ENCODE measurements at regions not wholly inside any gene's neighbourhood (a gene's known extent, or its start where the extent isn't known, plus 50 kb on each side); places are given as distances from the start of the nearest gene placed in this dataset.

GRCh38 chr1:30291526-30291925 is 431.9 kb downstream of the MATN1 start:
- DNase-seq: no peak

- no peak for DNase-seq
Observed at GRCh38 chr1:30290581-30290980, 432.8 kb downstream of the MATN1 start.

- no peak for DNase-seq
Observed at GRCh38 chr1:30287976-30288375, 435.4 kb downstream of the MATN1 start.

- DNase-seq: no peak
Observed at GRCh38 chr1:30286988-30287839, 436.2 kb downstream of the MATN1 start.

GRCh38 chr1:30286241-30286987 is 437.0 kb downstream of the MATN1 start:
- DNase-seq: no peak

DNA sequence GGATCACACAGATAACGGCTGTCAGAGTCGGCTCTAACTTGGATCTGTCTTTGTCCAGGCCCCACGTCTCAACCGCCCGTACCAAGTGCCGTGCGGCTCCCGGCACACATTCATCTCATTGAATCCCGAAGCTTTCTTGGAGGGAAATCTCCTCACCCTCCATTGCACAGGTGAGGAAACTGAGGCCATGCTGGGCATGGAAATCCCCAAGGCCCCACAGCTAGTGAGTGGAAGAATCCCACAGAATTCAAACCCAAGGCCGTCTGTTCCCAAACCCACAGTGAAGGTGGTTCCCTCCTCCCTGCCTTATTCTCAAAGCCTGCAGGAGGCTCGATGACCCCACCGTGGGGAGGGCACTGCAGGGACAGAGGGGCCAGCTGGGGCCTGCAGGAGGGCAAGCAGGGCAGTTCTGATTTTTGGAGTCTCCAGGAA is 437.9 kb downstream of the MATN1 start:
- no peak for DNase-seq

- no peak for DNase-seq
Observed at GRCh38 chr1:30284728-30285475, 438.5 kb downstream of the MATN1 start.

DNA sequence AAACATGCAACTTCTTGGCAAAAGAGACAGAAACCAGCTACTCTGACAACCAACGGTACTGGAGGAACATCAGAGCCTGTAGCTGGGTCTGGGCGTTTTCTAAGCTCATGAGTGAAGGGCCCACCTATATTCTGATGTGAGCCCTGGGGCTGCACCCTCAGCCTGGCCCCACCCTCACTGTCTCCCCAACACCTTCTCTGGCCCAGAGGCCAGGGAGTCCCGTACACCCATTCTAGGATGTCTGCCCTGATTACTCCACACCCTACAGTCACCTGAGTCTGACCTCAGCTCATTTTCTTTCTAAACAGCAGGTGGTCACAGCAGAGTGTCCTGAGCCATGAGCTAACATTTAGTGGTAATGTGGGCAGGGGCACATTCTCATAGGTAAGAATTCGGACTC is 439.2 kb downstream of the MATN1 start:
- no peak for DNase-seq

GRCh38 chr1:30283199-30283962 is 440.0 kb downstream of the MATN1 start:
- no peak for DNase-seq

- no peak for DNase-seq
Observed at GRCh38 chr1:30280572-30280971, 442.8 kb downstream of the MATN1 start.

DNA sequence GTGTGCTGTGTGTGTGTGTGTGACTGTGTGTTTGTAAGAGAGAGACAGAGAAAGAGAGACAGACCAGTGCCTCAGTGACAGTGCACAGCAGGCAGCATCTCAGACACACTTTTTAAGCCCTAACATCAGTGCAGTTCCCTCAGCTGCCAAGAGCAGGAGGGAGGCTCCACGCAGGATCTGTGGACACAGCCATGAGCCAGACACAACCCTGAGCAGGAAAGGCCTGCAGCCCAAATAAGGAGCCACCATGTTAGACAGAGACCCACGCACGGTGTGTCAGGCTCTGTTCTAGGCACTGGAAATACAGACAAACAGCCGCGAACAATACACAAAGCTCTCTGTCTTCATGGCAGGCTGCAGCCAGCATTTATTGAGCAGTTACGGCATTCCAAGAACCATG is 445.5 kb downstream of the MATN1 start:
- DNase-seq: no peak

GRCh38 chr1:30277415-30277814 is 446.0 kb downstream of the MATN1 start:
- no peak for DNase-seq

GRCh38 chr1:30275926-30276764 is 447.2 kb downstream of the MATN1 start:
- DNase-seq: no peak

DNA sequence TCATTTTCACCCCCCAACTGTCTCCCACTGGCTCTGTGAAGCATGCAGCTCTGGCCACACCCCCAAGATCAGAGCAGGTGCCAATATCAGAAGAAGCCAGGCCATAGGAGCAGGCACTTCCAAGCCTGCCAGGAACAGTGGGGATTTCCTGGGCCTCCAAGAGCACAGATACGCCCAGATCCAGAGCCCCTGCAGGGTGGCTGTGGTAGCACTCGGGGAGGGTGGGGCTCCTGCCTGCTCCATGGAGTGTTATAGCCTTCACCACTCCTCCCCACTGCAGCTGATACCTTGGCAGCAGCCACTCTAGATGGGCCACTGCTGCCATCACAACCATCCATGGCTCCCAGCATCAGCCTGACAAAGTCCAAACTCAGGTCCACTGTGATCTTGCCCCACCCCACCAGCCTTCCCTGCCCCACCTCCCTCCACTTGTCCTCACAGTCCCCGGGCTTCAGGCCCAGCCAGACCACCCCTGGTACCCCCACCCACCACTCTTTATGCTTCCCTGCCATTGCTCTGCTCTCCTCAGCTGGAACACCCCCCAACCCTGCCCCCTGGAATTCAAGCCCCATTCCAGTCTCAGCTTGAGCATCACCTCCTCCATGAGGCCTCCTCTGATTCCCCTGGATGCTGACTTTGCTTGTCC is 448.3 kb downstream of the MATN1 start:
- no peak for DNase-seq

GRCh38 chr1:30274173-30274970 is 449.0 kb downstream of the MATN1 start:
- DNase-seq: no peak

DNA sequence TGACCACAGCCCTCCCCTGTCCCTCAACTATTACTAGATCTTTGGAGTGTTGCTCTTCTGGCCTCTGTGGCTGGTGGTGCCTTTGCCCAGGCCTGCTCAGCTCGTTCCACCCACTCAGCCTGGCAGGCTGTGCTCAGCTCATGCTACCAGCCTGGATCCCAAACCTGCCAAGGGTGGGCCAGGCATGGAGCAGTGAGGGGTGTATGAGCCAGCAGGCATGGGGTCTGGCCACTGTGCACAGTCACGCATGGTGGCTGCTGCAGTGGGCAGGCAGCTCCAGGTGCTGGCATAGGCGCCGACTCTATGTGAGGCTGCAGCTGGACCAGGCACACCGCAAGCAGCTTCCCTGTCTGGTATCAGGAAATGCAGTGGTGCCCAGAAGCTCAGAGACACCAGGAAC is 449.9 kb downstream of the MATN1 start:
- no peak for DNase-seq

- no peak for DNase-seq
Observed at GRCh38 chr1:30273021-30273325, 450.4 kb downstream of the MATN1 start.

- DNase-seq: no peak
Observed at GRCh38 chr1:30272277-30273020, 450.9 kb downstream of the MATN1 start.
